Stimulated activated CD8-positive, alpha-beta memory T cell treated with anti-CD3 and anti-CD28 coated beads, Interleukin-2, amount 100 ng/mL, for 48 hours (primary cell): ENCODE measurements at regions not wholly inside any gene's neighbourhood (a gene's known extent, or its start where the extent isn't known, plus 50 kb on each side); places are given as distances from the start of the nearest gene placed in this dataset.

Experiments
- DNase-seq, 2 donors: peaks; one replicate each; pipeline ENCODE4 v3.0.0-alpha.2; 2020; ENCODE audit warnings: low read depth in 2 of 2

DNA sequence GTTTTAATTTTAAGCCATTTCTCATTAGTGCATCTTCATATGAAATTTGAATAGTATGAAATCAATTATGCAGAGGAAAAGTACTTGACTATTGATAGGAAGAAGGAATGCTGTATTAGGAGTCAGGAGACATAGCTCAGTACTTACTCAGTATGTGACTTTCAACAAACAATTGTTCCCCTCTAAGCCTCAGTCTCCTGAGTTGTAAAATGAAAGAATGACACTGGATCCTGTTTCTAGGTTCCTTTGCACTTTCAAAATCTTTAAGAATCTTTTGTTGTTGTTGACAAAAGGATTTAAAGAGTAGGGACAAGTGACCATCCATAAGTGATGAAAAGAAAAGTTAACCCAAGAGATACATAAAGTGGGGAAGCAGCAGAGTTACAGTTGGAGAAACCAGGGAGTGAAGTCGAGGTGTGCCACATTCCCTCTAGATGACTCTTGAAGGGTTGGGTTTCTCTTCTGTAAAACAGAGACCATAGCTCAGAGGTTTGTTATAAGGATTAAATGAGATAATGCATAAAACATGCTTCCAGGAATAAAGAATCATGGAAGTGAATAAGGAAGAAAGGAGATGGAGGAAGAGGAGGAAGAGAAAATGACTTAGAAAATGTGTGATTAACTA is 105.7 kb upstream of the KCNJ15 start:
- DNase-seq: no peak

DNA sequence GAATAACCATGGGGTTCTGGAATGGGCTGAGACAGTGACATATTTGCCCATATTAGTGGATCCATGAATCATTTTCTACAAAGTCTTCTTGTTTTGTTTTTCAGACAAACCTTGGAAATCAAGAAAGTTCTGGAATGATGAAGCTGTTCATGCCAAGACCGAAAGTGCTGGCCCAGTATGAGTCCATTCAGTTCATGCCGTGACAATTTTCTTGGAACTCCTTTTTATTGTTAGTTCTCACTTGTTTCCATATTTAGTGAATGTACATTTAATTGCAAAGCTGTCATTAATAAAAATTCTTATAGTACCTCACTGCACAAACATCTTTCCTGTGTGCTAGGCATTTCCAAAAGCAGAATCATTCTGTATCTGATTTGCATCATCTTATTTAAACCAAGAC is 100.6 kb upstream of the KCNJ15 start:
- DNase-seq: no peak

DNA sequence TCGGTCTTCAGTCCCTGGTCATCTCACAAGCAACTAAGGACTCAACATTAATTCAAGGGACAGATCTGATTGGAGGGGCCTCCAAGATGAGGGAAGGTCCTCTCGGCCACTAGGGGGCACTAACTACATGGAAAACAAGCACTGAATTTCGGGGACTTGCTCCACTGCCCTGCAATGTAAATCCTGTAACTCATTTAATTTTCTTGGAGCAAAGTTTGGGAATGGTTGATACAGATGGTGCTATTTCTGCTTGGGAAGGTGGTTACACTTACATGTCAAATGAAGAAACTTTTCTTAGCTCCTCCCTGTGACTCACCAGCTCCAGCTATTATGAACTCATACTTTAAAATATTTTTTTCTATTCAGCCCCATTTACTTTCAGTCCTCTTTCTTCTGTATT is 97.4 kb upstream of the KCNJ15 start:
- DNase-seq: peak; percentile 29 to 32

DNA sequence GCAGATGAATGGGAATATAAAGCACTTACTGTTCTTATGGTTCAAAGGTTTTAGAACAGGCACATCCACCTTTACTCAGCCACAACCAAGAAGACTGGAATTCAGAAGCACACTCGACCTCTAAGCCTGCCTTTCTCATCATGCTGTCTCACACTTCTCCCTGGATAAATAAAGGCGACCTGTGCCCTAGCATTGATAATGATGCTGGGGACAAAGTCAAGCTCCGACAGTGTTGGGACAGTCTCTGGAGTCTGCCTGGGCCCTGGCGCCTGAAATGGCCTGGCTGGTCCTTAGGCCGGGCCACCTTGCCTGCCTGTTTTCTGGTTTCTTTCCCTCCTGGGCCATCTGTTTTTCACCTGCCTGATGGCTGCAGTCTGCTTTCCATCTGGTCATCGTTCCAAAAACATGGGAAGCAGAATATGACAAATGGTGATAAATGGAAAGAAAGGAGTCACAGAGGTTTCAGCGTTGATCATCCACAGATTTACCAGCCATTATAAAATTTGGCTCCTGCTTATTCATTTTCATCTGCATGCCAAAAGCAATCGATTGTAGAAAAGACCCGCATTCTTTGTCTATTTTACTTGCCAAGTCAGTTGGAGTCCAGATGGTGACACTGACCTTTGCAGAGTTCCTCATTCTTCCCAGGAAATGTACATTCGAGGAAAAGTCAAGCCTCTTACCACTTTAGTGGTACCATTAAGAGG is 91.2 kb upstream of the KCNJ15 start:
- no peak for DNase-seq

DNA sequence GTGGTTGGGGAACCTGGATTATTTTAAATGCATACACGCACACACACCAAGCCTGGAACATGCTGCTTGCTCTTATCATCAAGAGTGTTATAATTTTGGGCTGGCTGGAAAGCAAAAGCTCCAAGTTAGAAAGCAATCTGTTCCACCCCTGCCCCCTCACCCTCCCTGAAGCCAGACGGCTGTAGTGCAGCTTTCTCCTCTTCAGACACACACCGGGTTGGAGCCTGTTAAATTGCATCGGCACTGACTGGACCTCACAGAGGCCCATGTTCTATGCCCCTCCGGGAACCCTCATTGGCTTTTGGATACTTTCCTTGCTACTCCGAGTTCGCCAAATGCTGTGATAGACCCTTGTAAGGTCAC is 90.6 kb upstream of the KCNJ15 start:
- no peak for DNase-seq

DNA sequence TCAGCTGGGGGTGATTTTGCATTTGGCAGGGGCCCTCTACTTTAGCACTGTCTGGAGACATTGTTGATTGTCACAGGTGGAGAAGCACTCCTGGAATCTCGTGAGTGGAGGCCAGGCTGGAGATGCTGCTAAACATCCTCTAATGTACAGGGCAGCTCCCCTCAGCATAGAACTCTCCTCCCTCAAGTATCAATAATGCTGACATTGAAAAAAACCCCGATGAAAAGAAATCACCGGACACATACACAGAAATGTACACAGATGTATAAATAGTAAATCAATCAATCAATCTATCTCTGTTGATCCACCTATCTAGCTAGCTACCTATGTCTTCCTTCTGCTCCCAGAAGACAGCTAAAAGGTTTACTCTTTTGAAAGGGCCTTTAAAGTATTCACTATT is 89.4 kb upstream of the KCNJ15 start:
- DNase-seq: no peak

DNA sequence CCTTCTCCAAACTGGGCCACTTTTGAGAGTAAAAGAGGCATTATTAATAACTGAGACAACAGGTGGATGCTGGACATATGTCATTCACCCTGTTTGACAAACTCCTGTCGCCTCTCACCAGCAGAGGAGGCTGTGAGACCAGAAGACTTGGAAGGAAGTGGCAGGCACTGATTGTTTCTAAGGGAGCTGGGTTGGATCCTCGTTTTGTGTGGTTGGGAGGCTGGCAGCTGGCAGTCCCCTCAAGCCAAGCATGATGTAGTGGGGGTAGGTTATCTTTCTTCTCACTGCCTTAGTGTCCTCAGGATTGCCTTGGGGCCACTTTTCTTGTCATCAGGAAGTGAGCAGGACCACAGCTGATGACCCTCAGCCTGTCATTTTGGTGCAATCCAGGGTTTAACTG is 86.5 kb upstream of the KCNJ15 start:
- no peak for DNase-seq

DNA sequence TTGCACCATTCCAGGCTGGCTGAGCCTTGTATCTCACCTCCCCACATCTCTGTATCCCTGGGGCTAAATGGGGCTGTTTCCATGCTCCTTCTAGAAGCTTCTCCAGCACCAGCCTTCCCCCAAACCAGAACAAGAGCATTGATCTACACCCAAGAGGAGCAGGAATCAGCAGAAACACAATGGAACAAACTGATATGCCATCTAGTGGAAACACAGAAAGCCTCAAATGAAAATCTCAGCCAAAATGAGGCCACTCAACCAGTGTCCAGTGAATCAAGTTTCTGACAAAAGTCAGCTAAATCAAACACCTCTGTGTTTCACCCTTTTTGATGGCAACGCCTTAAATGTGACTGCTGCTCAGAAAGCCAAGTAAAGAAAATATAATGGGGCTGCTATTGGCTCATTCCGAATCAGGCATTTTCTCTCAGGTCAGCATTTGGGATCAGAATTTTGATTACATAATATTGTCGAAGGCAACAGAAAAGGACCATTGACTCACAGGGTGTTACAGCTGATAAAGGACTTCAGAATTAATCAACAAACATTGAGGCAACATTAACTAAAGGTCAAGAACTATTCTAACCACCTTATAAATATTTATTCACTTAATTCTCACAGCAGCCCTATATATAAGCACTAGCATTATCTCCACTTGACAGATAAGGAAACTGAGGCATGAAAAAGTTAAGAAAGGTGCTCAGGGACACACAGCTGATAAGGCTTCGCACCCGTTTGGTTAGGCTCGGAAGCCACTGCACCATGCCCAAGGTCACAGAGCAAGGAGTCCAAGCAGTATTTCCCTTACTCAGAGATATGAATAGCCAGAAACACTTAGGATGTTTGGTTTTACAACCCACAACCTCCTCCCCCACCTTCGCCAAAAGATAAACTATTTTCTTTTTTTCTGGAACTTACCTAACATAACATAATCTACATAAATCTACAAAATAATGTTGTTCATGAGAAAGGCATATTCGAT is 85.8 kb upstream of the KCNJ15 start:
- no peak for DNase-seq

DNA sequence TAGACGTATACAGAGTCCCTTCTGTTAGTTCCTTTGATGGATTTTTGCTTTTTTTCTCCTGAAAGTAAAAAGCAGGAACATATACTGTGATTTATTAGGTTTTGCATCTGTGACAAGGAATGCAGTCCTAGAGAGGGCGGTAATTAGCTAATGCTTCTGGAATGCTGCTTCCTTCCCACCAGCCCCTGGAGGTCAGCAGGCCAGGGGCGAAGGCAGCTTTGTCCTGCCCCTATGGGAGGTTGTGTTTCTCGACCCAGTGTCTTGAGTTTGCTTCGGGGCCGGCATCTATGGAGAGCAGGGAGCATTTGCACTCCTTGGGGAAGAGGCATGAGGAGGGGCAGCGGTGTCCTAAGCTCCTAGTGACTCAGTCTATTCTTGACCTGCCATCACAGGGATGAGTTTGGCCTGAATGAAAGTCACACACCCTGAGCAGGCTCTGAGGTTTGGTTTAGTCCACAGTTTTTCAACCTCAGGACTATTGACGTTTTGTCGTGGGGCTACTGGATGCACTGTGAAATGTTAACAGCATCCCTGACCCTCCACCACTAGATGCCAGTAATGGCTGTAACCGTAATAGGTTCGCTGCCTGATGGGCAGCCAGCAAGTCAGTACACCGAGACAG is 85.0 kb upstream of the KCNJ15 start:
- no peak for DNase-seq

DNA sequence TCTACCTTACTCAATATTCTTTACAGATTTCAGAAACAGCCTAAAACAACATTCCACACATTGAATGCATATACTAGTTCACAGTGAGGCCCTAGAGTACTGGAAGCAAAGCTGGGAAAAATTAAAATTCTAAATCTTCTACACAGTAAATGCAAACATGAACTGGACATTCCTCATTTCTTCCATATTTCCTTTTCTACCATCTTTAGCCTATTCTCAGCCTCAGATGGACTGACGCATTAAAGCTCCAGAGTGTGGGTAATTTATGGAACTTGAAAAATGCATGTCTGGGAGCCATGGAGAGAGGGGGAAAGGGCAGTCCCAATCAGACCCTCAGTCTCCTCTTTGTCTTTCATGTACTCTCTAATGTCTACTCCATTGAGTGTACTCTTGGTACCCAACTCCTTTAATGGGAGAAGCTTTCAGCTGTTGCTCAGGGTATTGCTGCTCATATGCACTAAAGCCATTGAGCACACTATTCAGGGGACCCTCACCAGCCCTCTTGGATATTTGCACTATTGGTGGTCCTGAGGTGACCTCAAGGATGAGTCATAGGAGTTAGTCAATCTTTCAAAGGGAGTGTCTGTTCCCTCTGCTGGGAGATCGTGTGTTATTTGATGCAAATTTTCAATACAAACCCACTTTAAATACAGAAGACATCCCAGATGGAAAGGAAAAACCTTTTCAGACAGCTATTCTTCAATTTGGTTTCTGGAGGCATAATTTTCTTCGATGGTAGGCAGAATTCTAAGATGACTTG is 83.3 kb upstream of the KCNJ15 start:
- DNase-seq: no peak

DNA sequence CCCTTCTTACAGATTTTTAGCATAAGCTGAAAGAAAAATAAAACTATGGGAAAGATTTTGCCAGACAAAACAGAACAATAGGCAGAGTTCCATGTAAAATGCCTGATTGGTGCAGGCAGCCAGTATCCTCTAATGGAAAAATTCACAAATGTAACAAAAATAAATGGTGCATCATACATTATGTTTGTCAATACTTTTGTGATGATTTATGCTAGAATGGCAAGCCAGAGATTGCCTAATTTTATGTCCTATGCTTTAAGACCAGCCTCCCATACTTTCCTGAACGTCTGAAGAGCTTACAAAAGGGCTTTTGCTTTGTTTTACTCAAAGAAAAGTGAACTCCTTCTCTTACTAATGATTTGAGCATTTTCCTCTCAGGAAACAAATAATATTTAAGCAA is 81.5 kb upstream of the KCNJ15 start:
- DNase-seq: no peak

DNA sequence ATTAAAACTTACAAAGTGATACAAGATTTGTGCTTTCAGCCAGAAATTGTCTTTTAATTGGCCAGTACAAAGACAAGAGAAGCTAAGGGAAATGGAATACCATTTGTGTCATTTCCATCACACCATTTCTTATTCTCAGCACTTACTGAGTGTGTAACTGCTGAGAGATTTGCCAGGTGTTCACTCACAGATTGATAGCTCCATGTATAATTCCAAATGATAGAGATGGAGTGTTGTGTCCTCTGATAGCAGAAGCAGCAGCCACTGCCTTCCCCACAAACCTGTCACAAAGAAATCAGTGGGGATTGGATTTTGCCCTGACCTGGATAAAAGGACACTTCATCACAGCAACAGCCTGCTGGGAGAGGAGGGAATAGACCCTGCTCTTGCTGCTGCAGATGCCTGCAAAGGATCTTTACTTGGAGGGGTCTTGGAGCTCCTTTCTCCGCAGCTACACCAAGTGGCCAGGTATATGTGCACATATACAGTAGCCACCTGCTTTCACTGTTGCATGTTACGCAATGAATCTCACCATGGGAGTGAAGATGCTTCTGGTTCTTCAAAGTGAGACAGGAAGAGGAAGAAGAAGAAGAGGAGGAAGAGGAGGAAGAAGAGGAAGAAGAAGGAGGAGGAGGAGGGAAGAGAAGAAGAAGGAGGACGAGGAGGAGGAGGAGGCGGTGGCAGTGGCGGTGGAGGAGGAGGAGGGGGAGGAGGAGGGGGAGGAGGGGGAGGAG is 78.7 kb upstream of the KCNJ15 start:
- DNase-seq: no peak

DNA sequence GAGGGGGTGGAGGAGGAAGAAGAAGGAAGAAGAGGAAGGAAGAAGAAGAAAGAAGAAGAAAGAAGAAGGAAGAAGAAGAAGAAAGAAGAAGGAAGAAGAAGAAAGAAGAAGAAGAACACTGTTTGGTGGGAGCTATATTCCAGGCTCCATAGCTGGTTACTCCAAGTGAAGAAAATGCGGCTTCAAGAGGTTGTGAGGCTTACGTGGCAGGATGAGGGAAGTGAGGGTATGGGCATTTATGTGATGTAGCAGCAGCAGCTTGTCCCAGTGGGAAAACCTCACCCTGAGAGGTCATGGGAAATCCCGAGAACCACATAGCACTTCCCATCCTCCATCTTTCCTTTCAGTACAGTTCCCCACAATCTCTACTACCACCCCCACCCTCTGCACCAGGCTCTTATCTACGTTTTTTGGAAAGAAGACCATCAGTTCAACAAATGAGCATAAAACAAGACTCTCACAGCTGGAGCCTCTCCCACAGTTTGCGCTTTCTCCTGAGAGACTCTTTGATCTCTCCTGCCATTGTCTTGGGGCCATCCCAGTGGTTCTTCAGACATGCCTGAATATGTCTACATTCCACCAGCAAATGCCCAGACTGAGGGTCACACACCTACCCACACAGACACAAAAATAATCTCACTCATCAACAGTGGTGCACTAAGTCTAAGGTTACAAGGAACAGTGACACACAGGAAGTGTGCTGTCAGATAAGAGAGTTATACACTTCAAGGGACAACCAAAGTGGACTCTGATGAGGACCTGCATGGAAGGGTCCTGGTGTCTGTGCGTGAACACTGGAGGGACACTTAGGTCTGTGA is 77.9 kb upstream of the KCNJ15 start:
- no peak for DNase-seq

DNA sequence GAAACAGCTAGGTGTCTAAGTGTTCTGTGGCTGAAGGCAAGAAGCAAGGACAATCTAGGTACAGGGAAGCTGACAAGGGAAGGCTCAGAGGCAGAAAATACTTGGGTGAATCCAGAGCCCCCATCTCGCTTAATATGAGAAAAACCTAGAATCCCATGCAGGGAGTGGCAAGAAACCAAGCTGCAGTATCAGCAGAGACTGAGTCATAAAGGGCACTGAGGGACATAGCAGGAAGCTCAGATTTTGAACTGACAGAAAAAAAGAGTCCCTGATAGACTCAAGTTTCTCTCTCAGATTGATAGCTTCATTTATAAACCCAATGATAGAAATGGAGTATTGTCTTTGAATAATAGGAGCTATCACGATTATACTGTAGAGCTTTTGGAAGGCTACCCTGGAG is 77.3 kb upstream of the KCNJ15 start:
- no peak for DNase-seq

DNA sequence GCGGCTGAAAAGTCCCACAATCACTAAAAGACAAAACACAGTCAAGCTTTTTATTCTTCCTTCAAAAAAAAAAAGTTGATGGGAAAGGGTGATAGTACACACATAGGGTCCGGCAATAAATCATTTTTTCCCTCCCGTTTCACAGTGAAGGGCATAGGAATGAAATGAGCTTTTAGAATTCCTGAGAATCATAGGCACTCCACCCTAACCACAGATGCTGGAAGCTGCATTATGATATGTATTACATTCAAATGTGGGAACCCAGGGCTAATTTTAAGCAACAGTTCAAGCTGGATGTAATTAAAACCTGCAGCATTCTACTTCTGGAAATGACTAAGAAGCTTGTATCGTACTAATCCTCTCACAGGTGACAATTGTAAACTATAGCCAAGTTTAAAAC is 75.7 kb upstream of the KCNJ15 start:
- no peak for DNase-seq

DNA sequence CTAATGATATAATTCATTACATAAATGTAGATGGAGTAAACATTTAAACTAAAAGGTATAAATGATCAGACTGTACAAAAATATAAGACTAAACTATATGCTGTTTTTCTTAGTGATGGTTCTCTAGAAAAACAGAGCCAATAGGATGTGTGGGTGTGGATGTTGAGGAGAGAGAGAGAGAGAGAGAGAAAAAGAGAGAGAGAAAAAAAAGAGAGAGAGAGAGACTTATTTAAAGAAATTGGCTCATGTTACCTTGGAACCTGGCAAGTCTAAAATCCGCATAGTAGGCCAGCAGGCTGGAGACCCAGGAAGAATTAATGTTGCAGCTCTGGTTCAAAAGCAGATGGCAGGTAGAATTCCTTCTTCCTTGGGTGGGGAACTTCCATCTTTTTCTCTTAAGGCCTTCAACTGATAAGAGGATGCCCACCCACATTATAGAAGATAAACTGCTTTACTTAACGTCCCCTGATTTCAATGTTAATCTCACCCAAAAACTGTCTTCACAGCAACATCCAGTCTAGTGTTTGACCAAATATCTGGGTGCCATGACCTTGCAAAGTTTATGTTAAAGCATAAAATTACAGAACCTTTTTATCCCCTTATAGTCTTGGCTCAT is 74.3 kb upstream of the KCNJ15 start:
- DNase-seq: no peak

DNA sequence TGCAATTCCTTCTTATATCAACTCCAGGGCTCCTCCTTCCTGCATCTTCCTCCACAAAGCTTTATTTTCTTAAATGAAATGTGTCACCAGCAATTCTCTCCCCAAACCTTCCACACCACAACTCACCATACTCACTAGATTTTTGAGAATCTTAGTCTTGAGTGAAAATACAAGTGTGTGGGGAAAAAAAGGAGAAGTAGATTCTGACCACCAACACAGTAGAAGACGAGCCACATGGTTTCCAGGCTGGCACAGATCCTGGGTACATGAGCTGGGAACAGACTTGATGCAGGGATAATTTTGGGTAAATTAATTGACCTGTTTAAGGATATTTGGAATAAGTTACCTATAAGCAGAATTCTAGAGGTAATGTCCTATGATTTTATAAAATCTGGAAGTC is 72.8 kb upstream of the KCNJ15 start:
- DNase-seq: no peak

DNA sequence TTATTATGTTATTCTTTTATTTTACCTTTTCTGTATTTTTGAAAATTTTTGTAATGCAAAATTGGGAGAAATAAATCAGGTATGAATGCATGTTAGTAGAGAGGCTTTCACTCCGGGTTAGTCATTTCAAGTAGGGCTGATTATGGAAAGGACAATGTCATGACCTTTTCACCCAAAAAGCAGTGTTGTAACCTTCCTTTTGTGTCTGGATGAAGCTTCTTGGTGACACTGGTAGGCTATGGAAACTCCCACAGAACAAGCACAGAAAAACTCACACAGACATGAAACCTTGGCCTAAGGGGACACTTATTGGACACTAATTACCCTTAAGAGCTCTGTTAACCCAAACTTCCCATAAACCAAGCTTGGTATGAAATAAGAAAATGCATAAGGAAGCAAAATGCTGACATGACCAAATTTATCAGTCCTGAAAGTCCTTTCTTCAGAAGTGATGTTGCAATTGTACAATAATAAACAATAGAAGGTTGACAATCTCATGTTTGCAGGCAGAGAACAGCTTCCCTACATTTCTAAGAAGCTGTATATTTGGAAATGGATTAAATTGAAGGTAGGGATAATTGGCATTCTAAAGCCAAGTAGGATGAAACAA is 70.0 kb upstream of the KCNJ15 start:
- DNase-seq: no peak

DNA sequence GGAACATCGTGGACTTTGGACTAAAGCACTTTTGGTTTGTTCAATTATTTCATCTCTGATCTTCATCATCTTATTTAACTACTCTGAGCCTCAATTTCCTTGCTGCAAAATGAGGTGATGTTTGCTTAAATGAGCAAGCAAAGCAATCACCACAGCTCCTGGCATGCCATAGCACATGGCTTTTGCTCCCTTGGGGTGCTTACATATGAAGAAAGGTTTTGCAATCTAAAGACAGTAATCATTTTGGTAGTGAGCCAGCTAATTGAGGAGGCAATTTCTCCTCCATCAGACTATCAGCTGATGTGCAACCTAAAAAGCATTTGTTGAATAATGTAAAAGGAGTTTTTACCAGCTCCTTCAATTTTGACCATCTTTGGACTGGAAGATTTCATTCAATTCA is 68.8 kb upstream of the KCNJ15 start:
- no peak for DNase-seq
